IMR-90 (cell line): ENCODE measurements at regions not wholly inside any gene's neighbourhood (a gene's known extent, or its start where the extent isn't known, plus 50 kb on each side); places are given as distances from the start of the nearest gene placed in this dataset.

Experiments
- ATAC-seq: fragments of 200-7000 bp; cut with Tn5 transposase; 2 replicates; pipeline ENCODE4 v1.9.1; 2020; ENCODE audit warnings: low read depth, mild to moderate bottlenecking, moderate library complexity
- BruUV-seq: library from RNA; stranded (reverse); fragments of 400-500 nt; replicated peaks from 2 replicates; lab custom pipeline; 2021; lab: Mats Ljungman, UMichigan
- CTCF ChIA-PET: fragments of 300-600 bp; formaldehyde crosslinking; extraction: SDS; loops from one replicate; lab custom pipeline; 2021; ENCODE audit warnings: antibody characterized with exemption; lab: Yijun Ruan, JAX
- POLR2A ChIA-PET: fragments of 300-600 bp; sonication (Branson Sonifier 250); formaldehyde crosslinking; loops from one replicate; lab custom pipeline; 2022; ENCODE audit warnings: antibody characterized with exemption; ENCODE audit not compliant: unreplicated experiment; lab: Charles Lee
- DNase-seq: peaks from one replicate; pipeline ENCODE4 v3.0.0; 2013
- H2AFZ ChIP-seq: replicated peaks from 2 replicates; pipeline ENCODE3; 2013; ENCODE audit warnings: low read length, mild to moderate bottlenecking; ENCODE audit not compliant: poor library complexity
- H2AK5ac ChIP-seq: 2 replicates; pipeline ENCODE4 v1.6.1; 2013; ENCODE audit warnings: low read depth, low read length, inconsistent platforms
- H2AK9ac ChIP-seq: replicated peaks from 2 replicates; pipeline ENCODE3; 2013; ENCODE audit warnings: mild to moderate bottlenecking, low read depth, low read length, moderate library complexity; ENCODE audit not compliant: poor library complexity
- H2BK120ac ChIP-seq: 2 replicates; pipeline ENCODE4 v1.6.1; 2013; ENCODE audit warnings: low read depth, low read length, inconsistent platforms
- H2BK15ac ChIP-seq: 3 replicates; pipeline ENCODE4 v1.6.1; 2013; ENCODE audit warnings: low read depth, low read length, inconsistent platforms
- H2BK20ac ChIP-seq: 2 replicates; pipeline ENCODE4 v1.6.1; 2013; ENCODE audit warnings: low read depth, mild to moderate bottlenecking, inconsistent platforms, low read length, moderate library complexity
- H2BK5ac ChIP-seq: 2 replicates; pipeline ENCODE4 v1.6.1; 2013; ENCODE audit warnings: mild to moderate bottlenecking, low read depth, low read length, inconsistent platforms; ENCODE audit not compliant: poor library complexity, severe bottlenecking
- H3K14ac ChIP-seq: replicated peaks from 2 replicates; pipeline ENCODE4 v1.6.1; 2013; ENCODE audit warnings: low read depth, low read length, inconsistent platforms
- H3K18ac ChIP-seq: 2 replicates; pipeline ENCODE4 v1.6.1; 2013; ENCODE audit warnings: low read depth, low read length, control low read depth
- H3K23ac ChIP-seq: 2 replicates; pipeline ENCODE4 v1.6.1; 2013; ENCODE audit warnings: low read depth, low read length, inconsistent platforms
- H3K27ac ChIP-seq: 2 replicates; pipeline ENCODE4 v1.5.1; 2013; ENCODE audit warnings: mild to moderate bottlenecking, control low read depth, low read length; ENCODE audit not compliant: insufficient read depth
- H3K27me3 ChIP-seq: 2 replicates; pipeline ENCODE4 v1.6.1; 2013; ENCODE audit warnings: low read length; ENCODE audit not compliant: control insufficient read depth, insufficient read depth
- H3K36me3 ChIP-seq: 2 replicates; pipeline ENCODE4 v1.6.1; 2013; ENCODE audit warnings: low read length, mixed read lengths; ENCODE audit not compliant: control insufficient read depth, insufficient read depth
- H3K4ac ChIP-seq: 2 replicates; pipeline ENCODE4 v1.6.1; 2013; ENCODE audit warnings: low read depth, low read length, inconsistent platforms
- H3K4me1 ChIP-seq: 2 replicates; pipeline ENCODE4 v1.6.1; 2013; ENCODE audit warnings: low read length, mixed read lengths; ENCODE audit not compliant: control insufficient read depth, insufficient read depth
- H3K4me2 ChIP-seq: 2 replicates; pipeline ENCODE4 v1.6.1; 2013; ENCODE audit warnings: low read depth, mild to moderate bottlenecking, control low read depth, low read length, moderate library complexity
- H3K4me3 ChIP-seq: 2 replicates; pipeline ENCODE4 v1.5.1; 2013; ENCODE audit warnings: low read depth, mild to moderate bottlenecking, control low read depth, low read length, moderate library complexity; ENCODE audit not compliant: insufficient read depth
- H3K56ac ChIP-seq: 2 replicates; pipeline ENCODE4 v1.6.1; 2013; ENCODE audit warnings: low read length, inconsistent platforms; ENCODE audit not compliant: insufficient read depth; ENCODE audit errors: extremely low read depth
- H3K79me1 ChIP-seq, 2 experiments: 2 replicates each; pipeline ENCODE4 v1.6.1; 2013; ENCODE audit warnings: low read length in 2 of 2, inconsistent platforms in 1 of 2, low read depth in 1 of 2
- H3K9ac ChIP-seq: 2 replicates; pipeline ENCODE4 v1.6.1; 2013; ENCODE audit warnings: low read depth, low read length, control low read depth
- H3K9me1 ChIP-seq: 2 replicates; pipeline ENCODE4 v1.6.1; 2013; ENCODE audit warnings: low read length, inconsistent platforms; ENCODE audit not compliant: insufficient read depth
- H3K9me3 ChIP-seq: 2 replicates; pipeline ENCODE4 v1.6.1; 2013; ENCODE audit warnings: low read length; ENCODE audit not compliant: control insufficient read depth, insufficient read depth
- H4K20me1 ChIP-seq: 2 replicates; pipeline ENCODE4 v1.6.1; 2013; ENCODE audit warnings: low read length, inconsistent platforms; ENCODE audit not compliant: insufficient read depth
- H4K5ac ChIP-seq: 2 replicates; pipeline ENCODE4 v1.6.1; 2013; ENCODE audit warnings: mild to moderate bottlenecking, low read depth, low read length, control low read depth
- H4K8ac ChIP-seq, 2 experiments: 2 replicates each; pipeline ENCODE4 v1.6.1; 2013; ENCODE audit warnings: low read depth in 2 of 2, low read length in 2 of 2, control low read depth in 1 of 2, inconsistent platforms in 1 of 2
- H4K91ac ChIP-seq: 2 replicates; pipeline ENCODE4 v1.6.1; 2013; ENCODE audit warnings: low read depth, low read length, inconsistent platforms; ENCODE audit not compliant: insufficient read depth
- CHD1 ChIP-seq: IDR thresholded peaks from 2 replicates; pipeline ENCODE4 v1.6.1; 2012; ENCODE audit warnings: low read depth, low read length, improper control_type of control experiment
- FOS ChIP-seq: fragments of 150-350 bp; IDR thresholded peaks from 2 replicates; pipeline ENCODE4 v1.6.1; 2016; ENCODE audit warnings: low read depth, low read length
- MAZ ChIP-seq: IDR thresholded peaks from 2 replicates; pipeline ENCODE4 v1.6.1; 2012; ENCODE audit warnings: low read depth, mild to moderate bottlenecking, low read length, improper control_type of control experiment, moderate library complexity, borderline replicate concordance
- MXI1 ChIP-seq: IDR thresholded peaks from 2 replicates; pipeline ENCODE4 v1.6.1; 2012; ENCODE audit warnings: low read depth, mild to moderate bottlenecking, low read length, moderate library complexity, borderline replicate concordance
- NFE2L2 ChIP-seq: fragments of 150-350 bp; IDR thresholded peaks from 2 replicates; pipeline ENCODE4 v1.6.1; 2016; ENCODE audit warnings: low read depth, mild to moderate bottlenecking, low read length
- POLR2A ChIP-seq: IDR thresholded peaks from 2 replicates; pipeline ENCODE4 v1.6.1; 2012; ENCODE audit warnings: mild to moderate bottlenecking, low read depth, low read length
- RAD21 ChIP-seq: IDR thresholded peaks from 2 replicates; pipeline ENCODE4 v1.6.1; 2012; ENCODE audit warnings: low read length, improper control_type of control experiment
- RCOR1 ChIP-seq: IDR thresholded peaks from 2 replicates; pipeline ENCODE4 v1.6.1; 2012; ENCODE audit warnings: mild to moderate bottlenecking, low read length, improper control_type of control experiment; ENCODE audit not compliant: insufficient replicate concordance
- SMC3 ChIP-seq: fragments of 150-350 bp; IDR thresholded peaks from 2 replicates; pipeline ENCODE4 v1.6.1; 2016; ENCODE audit warnings: low read depth, mild to moderate bottlenecking, antibody characterized with exemption, low read length, moderate library complexity
- USF2 ChIP-seq: fragments of 150-350 bp; IDR thresholded peaks from 2 replicates; pipeline ENCODE4 v1.6.1; 2017; ENCODE audit warnings: mild to moderate bottlenecking, antibody characterized with exemption, low read length, low read depth
- WGBS, 2 experiments: methylation state at CpG; one replicate each; pipeline versions ENCODE4 v1.1.5 to v1.1.7; 2013; ENCODE audit warnings: missing lambda C conversion rate in 2 of 2; ENCODE audit not compliant: insufficient read length in 1 of 2; ENCODE audit errors: extremely low coverage in 2 of 2; 5-methylcytosine and 5-hydroxymethylcytosine counted together
- dilution Hi-C: fragments of 300-500 bp; cut with HindIII; formaldehyde crosslinking; loops from one replicate; pipeline ENCODE4 v1.14.3; 2018; ENCODE audit warnings: low sequenced_read_pairs; ENCODE audit not compliant: unreplicated experiment
- in situ Hi-C: fragments of 300-500 bp; cut with MboI; formaldehyde crosslinking; loops from 3 replicates; pipeline ENCODE4 v1.14.3; 2019; ENCODE audit warnings: low sequenced_read_pairs, inconsistent platforms, mixed read lengths
- intact Hi-C: fragments of 100-400 bp; cut with micrococcal nuclease; formaldehyde crosslinking; loops from 2 replicates; pipeline ENCODE4 v1.10.0; 2022
- TF ChIP-seq, protein P1 (sequence below): conservative IDR thresholded peaks from 2 replicates; pipeline ENCODE4 v1.5.1; 2012; ENCODE audit warnings: mild to moderate bottlenecking, low read depth, low read length, improper control_type of control experiment

- no peak overlapping the region for H4K5ac ChIP-seq
- DNase-seq (no peak), ATAC-seq (no peak)
- intact Hi-C loops (no loop called here), dilution Hi-C loops (no loop called here), in situ Hi-C loops (no loop called here)
- H3K27ac ChIP-seq: no peak overlapping the region
- H3K27me3 ChIP-seq: no peaks in the 10 kb centered on the region
- POLR2A ChIA-PET: no interaction called here
- no peaks in the 10 kb centered on the region for H3K36me3 ChIP-seq
- no peak overlapping the region for H3K4me2 ChIP-seq
- H2BK20ac ChIP-seq: no peak overlapping the region
- H3K4me1 ChIP-seq: no peaks in the 10 kb centered on the region
- H3K23ac ChIP-seq: no peak overlapping the region
- H2BK5ac ChIP-seq: no peak overlapping the region
- no peaks in the 10 kb centered on the region for H4K20me1 ChIP-seq
- no peak overlapping the region for H3K4me3 ChIP-seq
- no peak for TF ChIP-seq FOS
- no peak for TF ChIP-seq NFE2L2
- TF ChIP-seq SMC3: no peak
- no peak for TF ChIP-seq RCOR1
- no peak for TF ChIP-seq CHD1
- TF ChIP-seq RAD21: no peak
- no peak for TF ChIP-seq USF2
- TF ChIP-seq, protein P1, sequence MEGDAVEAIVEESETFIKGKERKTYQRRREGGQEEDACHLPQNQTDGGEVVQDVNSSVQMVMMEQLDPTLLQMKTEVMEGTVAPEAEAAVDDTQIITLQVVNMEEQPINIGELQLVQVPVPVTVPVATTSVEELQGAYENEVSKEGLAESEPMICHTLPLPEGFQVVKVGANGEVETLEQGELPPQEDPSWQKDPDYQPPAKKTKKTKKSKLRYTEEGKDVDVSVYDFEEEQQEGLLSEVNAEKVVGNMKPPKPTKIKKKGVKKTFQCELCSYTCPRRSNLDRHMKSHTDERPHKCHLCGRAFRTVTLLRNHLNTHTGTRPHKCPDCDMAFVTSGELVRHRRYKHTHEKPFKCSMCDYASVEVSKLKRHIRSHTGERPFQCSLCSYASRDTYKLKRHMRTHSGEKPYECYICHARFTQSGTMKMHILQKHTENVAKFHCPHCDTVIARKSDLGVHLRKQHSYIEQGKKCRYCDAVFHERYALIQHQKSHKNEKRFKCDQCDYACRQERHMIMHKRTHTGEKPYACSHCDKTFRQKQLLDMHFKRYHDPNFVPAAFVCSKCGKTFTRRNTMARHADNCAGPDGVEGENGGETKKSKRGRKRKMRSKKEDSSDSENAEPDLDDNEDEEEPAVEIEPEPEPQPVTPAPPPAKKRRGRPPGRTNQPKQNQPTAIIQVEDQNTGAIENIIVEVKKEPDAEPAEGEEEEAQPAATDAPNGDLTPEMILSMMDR: no peak
- no peak for TF ChIP-seq MXI1
- no peak for TF ChIP-seq MAZ
- TF ChIP-seq POLR2A: no peak
- H2BK15ac ChIP-seq: no peak overlapping the region
- no peak overlapping the region for H3K9ac ChIP-seq
- H3K14ac ChIP-seq: no peak overlapping the region
- no peak overlapping the region for H2AK5ac ChIP-seq
- no peak overlapping the region for H2AK9ac ChIP-seq
- no peak overlapping the region for H4K8ac ChIP-seq
- no peak overlapping the region for H3K4ac ChIP-seq
- CTCF ChIA-PET: no interaction called here
- no TSS peak for BruUV-seq
- H3K79me1 ChIP-seq: no peaks in the 10 kb centered on the region
- H2AFZ ChIP-seq: no peak overlapping the region
- H3K9me1 ChIP-seq: no peaks in the 10 kb centered on the region
- H3K56ac ChIP-seq: no peak overlapping the region
- H3K9me3 ChIP-seq: peaks cover 8% of the 10 kb centered on the region
- H3K18ac ChIP-seq: no peak overlapping the region
- WGBS, 2 experiments: 20% methylated on average over 1 of the region's 4 CpGs; no CpG with 5 or more reads in 1 of the 2 experiments
- no peak overlapping the region for H4K91ac ChIP-seq
- H2BK120ac ChIP-seq: no peak overlapping the region
These were observed 421.9 kb upstream of the DMAC1 start for GRCh38 chr9:8221462-8221861.
